Osteocyte (in vitro differentiated cells): ENCODE measurements at regions not wholly inside any gene's neighbourhood (a gene's known extent, or its start where the extent isn't known, plus 50 kb on each side); places are given as distances from the start of the nearest gene placed in this dataset.

Source experiments
- DNase-seq: peaks from one replicate; pipeline ENCODE4 v3.0.0; 2021; ENCODE audit warnings: mixed read lengths; ENCODE audit not compliant: unreplicated experiment; ENCODE audit errors: extremely low spot score
- H3K27ac Mint-ChIP-seq: one replicate; pipeline ENCODE4 v1.8.0; 2021; ENCODE audit warnings: mild to moderate bottlenecking, mixed read lengths; ENCODE audit not compliant: unreplicated experiment
- H3K27me3 Mint-ChIP-seq: one replicate; pipeline ENCODE4 v1.8.0; 2021; ENCODE audit warnings: mixed read lengths; ENCODE audit not compliant: unreplicated experiment
- H3K36me3 Mint-ChIP-seq: one replicate; pipeline ENCODE4 v1.8.0; 2021; ENCODE audit warnings: mixed read lengths; ENCODE audit not compliant: unreplicated experiment
- H3K4me1 Mint-ChIP-seq: one replicate; pipeline ENCODE4 v1.8.0; 2021; ENCODE audit warnings: mixed read lengths; ENCODE audit not compliant: unreplicated experiment
- H3K4me3 Mint-ChIP-seq: one replicate; pipeline ENCODE4 v1.8.0; 2021; ENCODE audit warnings: mild to moderate bottlenecking, moderate library complexity, mixed read lengths; ENCODE audit not compliant: unreplicated experiment
- H3K9me3 Mint-ChIP-seq: one replicate; pipeline ENCODE4 v1.8.0; 2021; ENCODE audit warnings: mixed read lengths; ENCODE audit not compliant: unreplicated experiment
- TF ChIP-seq, protein P1 (sequence below): fragments of 200-600 bp; sonication (generic); IDR thresholded peaks from 2 replicates; pipeline ENCODE4 v1.5.0; 2021; ENCODE audit warnings: antibody characterized with exemption, mild to moderate bottlenecking, moderate library complexity

DNA sequence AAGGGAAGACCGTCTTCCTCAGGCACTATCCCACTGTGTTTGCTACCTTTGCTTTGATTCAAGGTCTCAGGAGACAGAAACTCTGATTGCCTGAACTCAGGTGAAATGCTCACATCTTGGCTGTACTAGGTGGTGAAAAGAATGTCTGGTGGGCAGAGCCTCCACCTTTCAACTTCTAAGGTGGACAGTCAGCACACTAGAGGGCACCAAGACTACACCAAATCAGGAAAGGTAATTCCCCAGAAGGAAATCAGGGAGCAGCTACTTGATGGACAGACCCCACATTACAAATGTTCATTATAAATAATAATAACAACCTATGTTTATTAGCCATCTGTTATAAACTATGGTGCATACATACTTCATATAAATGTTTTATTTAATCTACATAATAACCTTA lies 220.9 kb downstream of the ATG4C start:
- H3K9me3 Mint-ChIP-seq: no peaks in the 10 kb centered on the region
- H3K27me3 Mint-ChIP-seq: peaks cover 47% of the 10 kb centered on the region
- no peak for DNase-seq
- no peaks in the 10 kb centered on the region for H3K36me3 Mint-ChIP-seq
- no peak overlapping the region for H3K4me3 Mint-ChIP-seq
- H3K4me1 Mint-ChIP-seq: no peaks in the 10 kb centered on the region
- H3K27ac Mint-ChIP-seq: no peak overlapping the region
- TF ChIP-seq, protein P1, sequence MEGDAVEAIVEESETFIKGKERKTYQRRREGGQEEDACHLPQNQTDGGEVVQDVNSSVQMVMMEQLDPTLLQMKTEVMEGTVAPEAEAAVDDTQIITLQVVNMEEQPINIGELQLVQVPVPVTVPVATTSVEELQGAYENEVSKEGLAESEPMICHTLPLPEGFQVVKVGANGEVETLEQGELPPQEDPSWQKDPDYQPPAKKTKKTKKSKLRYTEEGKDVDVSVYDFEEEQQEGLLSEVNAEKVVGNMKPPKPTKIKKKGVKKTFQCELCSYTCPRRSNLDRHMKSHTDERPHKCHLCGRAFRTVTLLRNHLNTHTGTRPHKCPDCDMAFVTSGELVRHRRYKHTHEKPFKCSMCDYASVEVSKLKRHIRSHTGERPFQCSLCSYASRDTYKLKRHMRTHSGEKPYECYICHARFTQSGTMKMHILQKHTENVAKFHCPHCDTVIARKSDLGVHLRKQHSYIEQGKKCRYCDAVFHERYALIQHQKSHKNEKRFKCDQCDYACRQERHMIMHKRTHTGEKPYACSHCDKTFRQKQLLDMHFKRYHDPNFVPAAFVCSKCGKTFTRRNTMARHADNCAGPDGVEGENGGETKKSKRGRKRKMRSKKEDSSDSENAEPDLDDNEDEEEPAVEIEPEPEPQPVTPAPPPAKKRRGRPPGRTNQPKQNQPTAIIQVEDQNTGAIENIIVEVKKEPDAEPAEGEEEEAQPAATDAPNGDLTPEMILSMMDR: peak; percentile 59

DNA sequence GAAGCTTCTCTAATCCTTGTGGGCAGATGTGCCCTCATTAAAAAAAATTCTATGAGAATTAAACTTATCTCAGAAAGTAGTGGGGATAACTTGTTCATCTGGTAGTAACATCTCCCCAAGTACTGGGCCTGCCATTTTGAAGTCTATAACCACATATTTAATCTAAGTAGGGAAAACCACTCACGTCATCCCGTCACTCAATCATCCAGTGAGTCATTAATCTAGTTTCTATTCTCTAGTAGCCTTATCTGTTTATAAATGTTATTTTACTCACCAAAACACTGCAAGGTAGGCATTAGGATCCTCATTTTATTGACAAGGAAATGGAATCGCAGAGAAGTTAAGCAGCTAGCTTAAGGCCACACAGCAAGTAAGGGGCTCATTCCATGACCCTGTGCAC lies 221.9 kb downstream of the ATG4C start:
- no peaks in the 10 kb centered on the region for H3K4me1 Mint-ChIP-seq
- H3K4me3 Mint-ChIP-seq: no peak overlapping the region
- peaks cover 41% of the 10 kb centered on the region for H3K27me3 Mint-ChIP-seq
- no peaks in the 10 kb centered on the region for H3K9me3 Mint-ChIP-seq
- no peaks in the 10 kb centered on the region for H3K36me3 Mint-ChIP-seq
- H3K27ac Mint-ChIP-seq: no peak overlapping the region
- TF ChIP-seq, protein P1: no peak
- no peak for DNase-seq

DNA sequence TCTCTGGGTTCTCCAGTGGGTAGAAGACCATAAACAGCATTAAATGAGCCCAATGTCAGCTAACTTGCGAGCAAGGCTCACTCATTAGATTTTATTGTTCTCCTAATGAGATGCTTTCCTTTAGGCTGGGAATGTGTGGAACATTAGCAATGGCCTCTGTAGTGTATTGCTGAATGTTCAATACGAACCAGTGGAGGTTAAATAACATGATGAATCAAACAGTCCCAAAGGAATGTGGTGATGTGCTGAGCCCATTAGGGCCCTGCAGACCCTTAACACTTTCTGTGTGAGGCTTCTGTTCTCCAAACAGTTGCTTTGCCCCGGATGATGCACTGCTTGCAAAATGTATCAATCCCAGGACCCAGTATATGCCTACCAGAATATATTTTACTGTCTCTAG lies 225.5 kb downstream of the ATG4C start:
- Mint-ChIP-seq H3K36me3 (no peaks in the 10 kb centered on the region), H3K9me3 (no peaks in the 10 kb centered on the region), H3K4me1 (peaks cover 6% of the 10 kb centered on the region), H3K27ac (no peak overlapping the region), H3K4me3 (no peak overlapping the region), H3K27me3 (peaks cover 14% of the 10 kb centered on the region)
- TF ChIP-seq, protein P1: no peak
- DNase-seq: no peak

DNA sequence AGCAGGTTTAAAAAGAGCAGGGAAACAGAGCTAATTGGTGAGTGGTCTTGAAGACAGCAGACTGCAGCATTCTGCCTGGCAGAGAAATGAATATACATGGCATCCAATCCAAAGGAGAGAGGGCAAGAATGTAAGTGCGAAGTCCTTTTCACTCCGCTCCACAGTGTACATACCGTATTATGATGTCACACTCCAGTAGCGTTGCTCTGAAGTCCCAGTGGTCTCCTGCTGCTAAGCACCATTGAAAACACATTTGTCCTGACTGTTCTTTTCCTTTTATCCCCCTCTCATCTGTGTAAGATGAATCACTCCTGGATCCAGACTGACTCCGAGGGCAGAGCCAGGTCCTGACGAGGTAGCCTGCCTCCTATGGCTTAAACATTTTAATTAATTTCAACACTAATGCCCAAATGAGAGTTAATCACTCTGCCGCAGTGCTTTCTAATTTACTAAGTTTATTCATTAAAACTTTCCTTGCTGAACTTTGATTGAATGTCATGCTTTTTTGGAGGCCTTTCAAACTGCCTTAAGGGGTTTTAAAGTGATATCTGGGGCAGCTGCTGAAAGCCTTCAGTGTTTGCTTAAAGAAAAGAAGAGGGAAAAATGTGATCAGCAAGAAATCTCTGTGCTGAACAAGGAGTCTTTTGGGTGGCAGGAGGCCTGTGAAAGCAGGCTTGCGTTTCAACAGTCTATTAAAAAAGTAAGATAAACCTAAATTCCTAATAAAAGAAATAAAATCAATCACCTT lies 227.2 kb downstream of the ATG4C start:
- TF ChIP-seq, protein P1: no peak
- Mint-ChIP-seq H3K27ac (no peak overlapping the region), H3K4me3 (no peak overlapping the region), H3K36me3 (no peaks in the 10 kb centered on the region), H3K9me3 (no peaks in the 10 kb centered on the region), H3K27me3 (peaks cover 5% of the 10 kb centered on the region), H3K4me1 (peaks cover 6% of the 10 kb centered on the region)
- no peak for DNase-seq

DNA sequence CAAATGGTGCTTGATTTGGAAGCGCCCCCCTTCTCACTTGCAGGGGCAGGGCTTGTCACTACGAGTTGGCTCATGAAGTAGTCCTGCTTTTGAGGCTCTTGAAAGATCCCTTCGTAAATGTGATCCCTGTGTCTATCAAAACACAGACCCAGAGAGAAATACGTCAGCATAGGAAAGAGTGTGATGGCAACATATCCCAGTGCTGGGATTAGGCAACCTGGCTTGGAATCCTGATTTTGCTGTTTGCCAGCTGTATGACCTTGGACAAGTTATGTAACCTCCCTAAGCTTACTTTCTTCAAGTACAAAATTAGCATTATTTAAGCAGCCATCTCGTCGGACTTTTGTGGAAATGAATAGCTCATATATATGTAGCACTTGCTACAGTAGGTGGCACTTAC lies 228.4 kb downstream of the ATG4C start:
- no peak overlapping the region for H3K27ac Mint-ChIP-seq
- H3K36me3 Mint-ChIP-seq: no peaks in the 10 kb centered on the region
- peaks cover 6% of the 10 kb centered on the region for H3K4me1 Mint-ChIP-seq
- TF ChIP-seq, protein P1: no peak
- H3K27me3 Mint-ChIP-seq: no peaks in the 10 kb centered on the region
- H3K9me3 Mint-ChIP-seq: no peaks in the 10 kb centered on the region
- no peak for DNase-seq
- H3K4me3 Mint-ChIP-seq: no peak overlapping the region
